ENCODE measurements at regions not wholly inside any gene's neighbourhood (a gene's known extent, or its start where the extent isn't known, plus 50 kb on each side); places are given as distances from the start of the nearest gene placed in this dataset.

- TF ChIP-seq CTCF (conservative IDR thresholded peaks at IDR 0.05; ENCODE audit: low read depth, low read length) (no peak), EZH2 (IDR thresholded peaks at IDR 0.05; ENCODE audit: low read length, unreplicated experiment) (no peak), EZH2phosphoT487 (IDR thresholded peaks at IDR 0.05; ENCODE audit: borderline replicate concordance, low read length) (no peak)
Observed at GRCh38 chr16:65468133-65468532, 346.3 kb upstream of the CDH11 start.
